ENCODE measurements at regions not wholly inside any gene's neighbourhood (a gene's known extent, or its start where the extent isn't known, plus 50 kb on each side); places are given as distances from the start of the nearest gene placed in this dataset. TPM values are rescaled to one million over a fixed set of nuclear protein-coding genes. Genes with fewer than 3 reads are reported as not detected.

DNA sequence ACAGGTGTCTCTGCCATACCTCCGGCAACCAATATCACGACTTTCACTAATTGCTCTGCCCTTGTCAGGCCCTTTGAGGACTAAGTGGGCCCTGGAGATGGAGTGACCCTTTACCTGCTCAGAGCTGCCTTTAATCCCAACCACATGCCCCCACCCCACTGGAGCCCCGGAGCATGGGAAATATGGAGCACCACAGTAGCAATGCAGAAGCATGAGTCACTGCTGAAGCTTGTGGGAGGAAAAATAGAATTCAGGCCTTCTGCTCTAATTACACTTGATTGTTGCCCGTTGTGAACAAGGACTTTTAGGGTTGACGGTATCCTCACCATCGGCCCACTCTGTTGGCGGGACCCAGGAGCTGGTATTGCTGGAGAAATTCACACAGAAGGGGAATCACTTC is 52.5 kb upstream of the FRMD4A start:
- Histone ChIP-seq H3K27ac (ENCODE audit: low read depth, low read length) (no peak overlapping the region), H3K27me3 (ENCODE audit: control insufficient read depth, insufficient read depth, low read length) (no peaks in the 10 kb centered on the region), H3K4me3 (ENCODE audit: low read depth, low read length) (no peak overlapping the region), H3K36me3 (ENCODE audit: control insufficient read depth, insufficient read depth, low read length) (no peaks in the 10 kb centered on the region), H3K4me1 (ENCODE audit: control insufficient read depth, insufficient read depth, low read length) (peaks cover 11% of the 10 kb centered on the region), H3K9me3 (ENCODE audit: control insufficient read depth, insufficient read depth, low read length) (no peaks in the 10 kb centered on the region)
- WGBS (ENCODE audit: insufficient coverage), result 90% methylated on average over 5 of the region's 7 CpGs
- DNase-seq (ENCODE audit: low read depth in 4 of 6, low spot score in 6 of 6), result no peak

DNA sequence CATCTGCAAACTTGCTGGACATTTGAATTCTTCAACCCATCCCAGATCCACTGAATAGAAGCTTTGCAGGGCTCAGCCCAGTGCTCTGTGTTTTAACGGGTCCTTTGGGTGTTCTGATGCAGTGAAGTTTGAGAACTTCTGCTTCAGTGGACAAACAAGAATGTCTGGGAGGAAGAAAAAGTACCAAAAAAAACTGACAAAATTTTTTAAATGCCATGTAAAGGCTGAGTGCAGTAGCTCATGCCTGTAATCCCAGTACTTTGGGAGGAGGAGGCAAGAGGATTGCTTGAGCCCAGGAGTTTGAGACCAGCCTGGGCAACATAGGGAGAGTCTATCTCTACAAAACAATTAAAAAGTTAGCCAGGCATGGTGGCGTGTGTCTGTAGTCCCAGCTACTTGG is 51.8 kb upstream of the FRMD4A start:
- Histone ChIP-seq H3K27me3 (ENCODE audit: control insufficient read depth, insufficient read depth, low read length) (no peaks in the 10 kb centered on the region), H3K9me3 (ENCODE audit: control insufficient read depth, insufficient read depth, low read length) (no peaks in the 10 kb centered on the region), H3K36me3 (ENCODE audit: control insufficient read depth, insufficient read depth, low read length) (no peaks in the 10 kb centered on the region), H3K27ac (ENCODE audit: low read depth, low read length) (no peak overlapping the region), H3K4me1 (ENCODE audit: control insufficient read depth, insufficient read depth, low read length) (peaks cover 11% of the 10 kb centered on the region), H3K4me3 (ENCODE audit: low read depth, low read length) (no peak overlapping the region)
- DNase-seq (ENCODE audit: low read depth in 4 of 6, low spot score in 6 of 6), result no peak
- 86% methylated on average over 1 of the region's 2 CpGs for WGBS (ENCODE audit: insufficient coverage)

DNA sequence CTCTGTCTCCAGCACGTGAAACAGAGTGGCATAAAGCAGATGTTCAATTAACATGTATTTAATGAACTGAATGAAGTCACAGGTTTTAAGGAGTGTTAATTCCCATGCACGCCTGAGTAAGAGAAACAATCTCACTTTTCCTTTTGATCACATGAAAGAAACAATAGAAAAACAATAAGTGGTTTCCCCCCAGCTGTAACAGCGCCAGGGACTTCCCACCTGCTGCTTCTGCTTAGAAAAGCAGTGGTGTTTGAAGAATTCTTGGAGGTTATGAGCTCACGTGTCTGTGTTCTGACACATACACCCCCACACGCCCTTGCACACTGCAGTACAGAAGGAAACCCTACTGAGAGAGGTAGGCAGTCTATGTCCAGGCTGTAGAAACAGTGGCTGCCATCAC is 51.3 kb upstream of the FRMD4A start:
- DNase-seq (ENCODE audit: low read depth in 4 of 6, low spot score in 6 of 6), result peak in 2 of 6 donors; percentile 63 to 78
- no peak overlapping the region for H3K4me3 ChIP-seq (ENCODE audit: low read depth, low read length)
- no CpG with 5 or more reads among the region's 5 CpGs for WGBS (ENCODE audit: insufficient coverage)
- H3K27ac ChIP-seq (ENCODE audit: low read depth, low read length), result no peak overlapping the region
- H3K4me1 ChIP-seq (ENCODE audit: control insufficient read depth, insufficient read depth, low read length), result peaks cover 11% of the 10 kb centered on the region
- H3K27me3 ChIP-seq (ENCODE audit: control insufficient read depth, insufficient read depth, low read length), result no peaks in the 10 kb centered on the region
- H3K9me3 ChIP-seq (ENCODE audit: control insufficient read depth, insufficient read depth, low read length), result no peaks in the 10 kb centered on the region
- H3K36me3 ChIP-seq (ENCODE audit: control insufficient read depth, insufficient read depth, low read length), result no peaks in the 10 kb centered on the region

DNA sequence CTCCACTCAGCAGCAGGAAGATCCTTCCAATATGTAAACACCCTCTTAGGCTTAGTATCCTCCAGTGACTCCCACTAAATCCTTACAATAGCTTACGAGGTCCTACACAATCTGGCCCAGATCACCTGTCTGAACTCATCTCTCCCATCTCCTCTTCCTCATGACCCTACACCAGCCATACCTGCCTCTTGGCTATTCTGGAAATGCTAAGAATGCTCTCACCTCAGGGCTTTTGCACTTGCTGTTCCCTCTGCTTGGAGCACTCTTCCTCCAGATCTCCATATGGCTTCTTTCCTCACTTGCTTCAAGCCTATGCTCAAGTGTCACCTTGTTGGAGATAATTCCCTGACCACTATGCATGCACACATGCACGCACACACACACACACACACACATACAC is 50.8 kb upstream of the FRMD4A start:
- Histone ChIP-seq H3K4me3 (ENCODE audit: low read depth, low read length) (no peak overlapping the region), H3K9me3 (ENCODE audit: control insufficient read depth, insufficient read depth, low read length) (no peaks in the 10 kb centered on the region), H3K4me1 (ENCODE audit: control insufficient read depth, insufficient read depth, low read length) (peaks cover 11% of the 10 kb centered on the region), H3K27ac (ENCODE audit: low read depth, low read length) (no peak overlapping the region), H3K27me3 (ENCODE audit: control insufficient read depth, insufficient read depth, low read length) (no peaks in the 10 kb centered on the region), H3K36me3 (ENCODE audit: control insufficient read depth, insufficient read depth, low read length) (no peaks in the 10 kb centered on the region)
- DNase-seq (ENCODE audit: low read depth in 4 of 6, low spot score in 6 of 6), result no peak
- WGBS (ENCODE audit: insufficient coverage), result 96% methylated on average over 2 of the region's 2 CpGs

DNA sequence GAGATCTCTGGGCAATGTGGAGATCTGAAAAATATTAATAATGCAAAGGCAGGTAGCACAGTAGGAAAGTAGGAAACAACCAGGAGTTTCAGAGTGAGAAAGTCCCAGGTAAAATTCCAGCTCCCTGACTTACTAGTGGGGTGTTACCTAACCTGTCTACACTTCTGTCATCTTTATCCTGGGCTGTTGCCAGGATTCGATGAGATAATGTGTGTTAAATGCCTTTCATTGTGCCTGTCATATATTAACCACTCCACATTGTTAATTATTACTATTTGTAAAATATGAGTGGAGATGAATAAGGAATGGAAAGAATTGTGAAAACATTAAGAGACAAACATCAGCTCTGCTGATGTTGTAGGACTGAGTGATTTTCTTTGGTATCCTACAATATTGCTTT is 50.0 kb upstream of the FRMD4A start:
- H3K27me3 ChIP-seq (ENCODE audit: control insufficient read depth, insufficient read depth, low read length), result no peaks in the 10 kb centered on the region
- H3K4me1 ChIP-seq (ENCODE audit: control insufficient read depth, insufficient read depth, low read length), result peaks cover 11% of the 10 kb centered on the region
- no peaks in the 10 kb centered on the region for H3K9me3 ChIP-seq (ENCODE audit: control insufficient read depth, insufficient read depth, low read length)
- no peak for DNase-seq (ENCODE audit: low read depth in 4 of 6, low spot score in 6 of 6)
- no peak overlapping the region for H3K27ac ChIP-seq (ENCODE audit: low read depth, low read length)
- no peak overlapping the region for H3K4me3 ChIP-seq (ENCODE audit: low read depth, low read length)
- no CpG with 5 or more reads among the region's 1 CpG for WGBS (ENCODE audit: insufficient coverage)
- no peaks in the 10 kb centered on the region for H3K36me3 ChIP-seq (ENCODE audit: control insufficient read depth, insufficient read depth, low read length)

Small RNA genes lying in the stretch of these regions (small RNA-seq; reads per million reads assigned to genes)
- gene MIR1265 (ENCODE audit: low replicate concordance) (not detected), gene MIR4293 (ENCODE audit: low replicate concordance) (not detected)

Data from spinal cord (tissue), 10 donors.